Keratinocyte (primary cell): ENCODE measurements at regions not wholly inside any gene's neighbourhood (a gene's known extent, or its start where the extent isn't known, plus 50 kb on each side); places are given as distances from the start of the nearest gene placed in this dataset.

Experiments used
- DNase-seq: peaks from one replicate; pipeline ENCODE4 v3.0.0-alpha.2; 2011; ENCODE audit warnings: low read depth, missing footprints, low spot score
- FAIRE-seq: peaks from 2 replicates; lab custom pipeline; 2011; peaks lifted over from hg19 to GRCh38; lab: Jason Lieb, UNC
- H2AFZ ChIP-seq: 2 replicates; pipeline ENCODE4 v1.6.0; 2012; ENCODE audit warnings: low read length, control low read depth, inconsistent platforms; ENCODE audit not compliant: control insufficient read depth
- H3K27ac ChIP-seq: 2 replicates; pipeline ENCODE4 v1.5.1; 2011; ENCODE audit warnings: low read length; ENCODE audit not compliant: control insufficient read depth, insufficient read depth
- H3K27me3 ChIP-seq: 3 replicates; pipeline ENCODE4 v1.6.0; 2011; ENCODE audit warnings: low read length; ENCODE audit not compliant: control insufficient read depth, insufficient read depth; ENCODE audit errors: extremely low read depth
- H3K36me3 ChIP-seq, 2 experiments: 2 replicates in 1 of 2; 3 replicates in 1 of 2; pipeline ENCODE4 v1.5.1; 2011; ENCODE audit warnings: low read length in 2 of 2, mild to moderate bottlenecking in 1 of 2; ENCODE audit not compliant: control insufficient read depth in 2 of 2, insufficient read depth in 2 of 2; ENCODE audit errors: extremely low read depth in 1 of 2
- H3K4me1 ChIP-seq: 3 replicates; pipeline ENCODE4 v1.5.1; 2011; ENCODE audit warnings: low read length; ENCODE audit not compliant: control insufficient read depth, insufficient read depth; ENCODE audit errors: extremely low read depth
- H3K4me2 ChIP-seq: 3 replicates; pipeline ENCODE4 v1.6.0; 2011; ENCODE audit warnings: low read depth, low read length; ENCODE audit not compliant: control insufficient read depth, insufficient read depth; ENCODE audit errors: extremely low read depth
- H3K4me3 ChIP-seq, 3 experiments: fragments of 200-600 bp in 1 of 3; sonication (generic) in 1 of 3; 2 replicates in 2 of 3; 3 replicates in 1 of 3; pipeline ENCODE4 v1.5.1; 2011 to 2016; ENCODE audit warnings: low read length in 3 of 3, mild to moderate bottlenecking in 3 of 3, control low read depth in 2 of 3, inconsistent platforms in 1 of 3, low read depth in 1 of 3, mixed read lengths in 1 of 3, mixed run types in 1 of 3, moderate library complexity in 1 of 3; ENCODE audit not compliant: control insufficient read depth in 2 of 3, insufficient read depth in 2 of 3; ENCODE audit errors: extremely low read depth in 1 of 3
- H3K79me2 ChIP-seq: 2 replicates; pipeline ENCODE4 v1.6.0; 2012; ENCODE audit warnings: low read length; ENCODE audit not compliant: control insufficient read depth, insufficient read depth
- H3K9ac ChIP-seq: 3 replicates; pipeline ENCODE4 v1.6.0; 2011; ENCODE audit warnings: low read length; ENCODE audit not compliant: control insufficient read depth, insufficient read depth; ENCODE audit errors: extremely low read depth
- H3K9me1 ChIP-seq: 3 replicates; pipeline ENCODE4 v1.6.0; 2011; ENCODE audit warnings: low read length; ENCODE audit not compliant: control insufficient read depth, insufficient read depth; ENCODE audit errors: extremely low read depth
- H3K9me3 ChIP-seq: 2 replicates; pipeline ENCODE4 v1.5.1; 2012; ENCODE audit warnings: low read depth, low read length; ENCODE audit not compliant: control insufficient read depth
- H4K20me1 ChIP-seq: 3 replicates; pipeline ENCODE4 v1.6.0; 2011; ENCODE audit warnings: low read length; ENCODE audit not compliant: control insufficient read depth, insufficient read depth; ENCODE audit errors: extremely low read depth
- EZH2 ChIP-seq: IDR thresholded peaks from one replicate; pipeline ENCODE4 v1.6.1; 2012; ENCODE audit warnings: inconsistent platforms, mild to moderate bottlenecking, low read length, moderate library complexity
- dilution Hi-C: fragments of 300-500 bp; cut with MboI; formaldehyde crosslinking; loops from one replicate; pipeline ENCODE4 v1.7.0; 2020; ENCODE audit warnings: low sequenced_read_pairs; ENCODE audit not compliant: extremely low pct_ligation_motif_present
- TF ChIP-seq, protein P1 (sequence below), 3 experiments: IDR thresholded peaks in 1 of 3; conservative IDR thresholded peaks in 1 of 3; optimal IDR thresholded peaks in 1 of 3; 2 replicates in 2 of 3; 3 replicates in 1 of 3; pipeline versions ENCODE3 to v1.5.1; 2011; ENCODE audit warnings: low read length in 3 of 3, mild to moderate bottlenecking in 3 of 3, moderate library complexity in 2 of 3, control low read depth in 1 of 3, inconsistent platforms in 1 of 3; ENCODE audit not compliant: insufficient read depth in 2 of 3; ENCODE audit errors: extremely low read depth in 1 of 3

DNA sequence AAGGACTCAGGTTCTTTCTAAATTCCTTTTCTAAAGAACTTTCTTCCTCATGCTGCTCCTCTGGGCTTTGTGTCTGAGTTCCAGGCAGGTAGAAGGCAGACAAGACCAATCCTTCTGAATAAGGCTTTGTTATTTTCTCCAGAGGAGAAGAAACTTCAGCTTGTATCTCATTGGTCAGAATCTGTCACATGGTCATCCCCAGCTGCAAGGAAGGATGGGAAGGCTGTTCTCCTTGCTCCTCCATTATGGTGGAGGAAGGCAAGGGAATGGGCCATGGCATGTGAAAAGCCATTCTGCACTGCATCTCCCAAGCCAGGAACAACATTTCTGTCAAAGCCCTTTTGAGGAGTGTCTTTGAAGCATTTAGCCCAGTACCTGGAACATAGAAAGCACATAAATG lies 50.6 kb upstream of the NTPCR start:
- no peaks in the 10 kb centered on the region for H3K36me3 ChIP-seq
- H3K4me3 ChIP-seq = no peak overlapping the region
- H3K27me3 ChIP-seq = no peaks in the 10 kb centered on the region
- no peak overlapping the region for H3K4me2 ChIP-seq
- no peaks in the 10 kb centered on the region for H3K9me3 ChIP-seq
- no peak overlapping the region for H3K27ac ChIP-seq
- H3K9ac ChIP-seq = no peak overlapping the region
- dilution Hi-C loops = no loop called here
- no peaks in the 10 kb centered on the region for H3K9me1 ChIP-seq
- peaks cover 8% of the 10 kb centered on the region for H3K4me1 ChIP-seq
- FAIRE-seq (peak; percentile 13), DNase-seq (no peak)
- no peak overlapping the region for H2AFZ ChIP-seq
- TF ChIP-seq EZH2 = no peak
- TF ChIP-seq, protein P1, sequence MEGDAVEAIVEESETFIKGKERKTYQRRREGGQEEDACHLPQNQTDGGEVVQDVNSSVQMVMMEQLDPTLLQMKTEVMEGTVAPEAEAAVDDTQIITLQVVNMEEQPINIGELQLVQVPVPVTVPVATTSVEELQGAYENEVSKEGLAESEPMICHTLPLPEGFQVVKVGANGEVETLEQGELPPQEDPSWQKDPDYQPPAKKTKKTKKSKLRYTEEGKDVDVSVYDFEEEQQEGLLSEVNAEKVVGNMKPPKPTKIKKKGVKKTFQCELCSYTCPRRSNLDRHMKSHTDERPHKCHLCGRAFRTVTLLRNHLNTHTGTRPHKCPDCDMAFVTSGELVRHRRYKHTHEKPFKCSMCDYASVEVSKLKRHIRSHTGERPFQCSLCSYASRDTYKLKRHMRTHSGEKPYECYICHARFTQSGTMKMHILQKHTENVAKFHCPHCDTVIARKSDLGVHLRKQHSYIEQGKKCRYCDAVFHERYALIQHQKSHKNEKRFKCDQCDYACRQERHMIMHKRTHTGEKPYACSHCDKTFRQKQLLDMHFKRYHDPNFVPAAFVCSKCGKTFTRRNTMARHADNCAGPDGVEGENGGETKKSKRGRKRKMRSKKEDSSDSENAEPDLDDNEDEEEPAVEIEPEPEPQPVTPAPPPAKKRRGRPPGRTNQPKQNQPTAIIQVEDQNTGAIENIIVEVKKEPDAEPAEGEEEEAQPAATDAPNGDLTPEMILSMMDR (optimal IDR thresholded peaks at IDR 0.05 in 1 of 3, IDR thresholded peaks at IDR 0.05 in 1 of 3, conservative IDR thresholded peaks at IDR 0.05 in 1 of 3; ENCODE audit: extremely low read depth in 1 of 3, insufficient read depth in 2 of 3, low read length in 3 of 3) = no peak
- H4K20me1 ChIP-seq = no peaks in the 10 kb centered on the region
- H3K79me2 ChIP-seq = no peaks in the 10 kb centered on the region
